Amniotic epithelial cell (primary cell): ENCODE measurements at regions not wholly inside any gene's neighbourhood (a gene's known extent, or its start where the extent isn't known, plus 50 kb on each side); places are given as distances from the start of the nearest gene placed in this dataset.

Experiments
- DNase-seq: peaks from one replicate; pipeline ENCODE4 v3.0.0-alpha.2; 2010; ENCODE audit warnings: low read depth

DNA sequence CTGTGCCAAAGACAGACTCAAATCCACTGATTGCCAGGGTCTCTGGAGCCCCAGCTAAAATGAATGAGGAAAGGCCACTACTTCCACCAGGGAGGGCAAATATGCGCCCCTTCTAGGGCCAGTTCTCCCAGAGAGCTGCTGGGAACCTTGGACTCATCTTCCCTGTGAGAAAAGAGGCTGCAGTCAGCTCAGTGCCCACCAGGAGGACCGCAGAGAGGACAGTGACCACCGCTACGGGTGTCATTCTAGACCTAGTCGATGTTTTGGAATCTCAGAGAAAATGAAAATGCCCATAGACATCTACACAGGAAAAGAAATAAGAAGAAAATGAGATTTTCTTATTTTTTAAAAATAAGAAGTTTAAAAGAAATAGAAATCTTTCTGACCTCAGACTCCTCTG, 235.1 kb downstream of the UQCRFS1 start:
- DNase-seq, result no peak

DNA sequence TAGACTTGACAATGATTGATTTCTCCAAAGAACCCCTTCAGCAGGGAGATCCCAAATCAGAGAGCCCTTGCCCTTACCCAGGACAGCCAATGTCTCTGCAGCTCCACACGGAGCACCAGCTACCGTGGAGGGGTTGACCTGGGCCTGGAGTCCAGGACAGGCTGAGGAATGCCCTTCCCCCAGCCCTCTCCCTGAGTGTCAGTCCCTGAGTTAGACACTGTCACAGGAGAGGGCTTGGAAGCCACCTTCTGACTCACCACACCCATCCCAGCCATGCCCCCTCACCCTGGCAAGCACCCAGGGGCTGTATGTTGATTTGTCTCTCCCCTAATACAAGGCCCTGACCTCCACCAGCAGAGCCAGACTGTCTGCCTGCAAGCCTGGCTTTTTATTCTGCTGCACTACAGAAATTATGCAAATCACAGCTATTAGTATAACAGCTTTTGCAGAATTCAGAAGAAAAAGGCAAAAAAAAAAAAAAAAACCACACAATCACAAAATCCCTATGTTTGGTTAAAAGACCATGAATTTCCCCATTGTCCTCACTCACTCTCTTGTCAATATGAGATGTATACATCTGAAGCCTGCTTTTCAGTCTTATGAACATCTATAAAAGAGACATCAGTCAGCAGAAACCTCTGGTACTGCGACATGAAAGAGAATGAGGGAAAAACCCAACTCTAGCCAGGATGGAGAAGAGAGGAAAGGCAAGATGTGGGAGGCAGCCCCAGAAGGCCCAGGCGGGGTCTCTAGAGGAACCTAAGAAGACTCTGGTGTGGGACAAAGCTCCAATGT, 240.7 kb downstream of the UQCRFS1 start:
- no peak for DNase-seq

DNA sequence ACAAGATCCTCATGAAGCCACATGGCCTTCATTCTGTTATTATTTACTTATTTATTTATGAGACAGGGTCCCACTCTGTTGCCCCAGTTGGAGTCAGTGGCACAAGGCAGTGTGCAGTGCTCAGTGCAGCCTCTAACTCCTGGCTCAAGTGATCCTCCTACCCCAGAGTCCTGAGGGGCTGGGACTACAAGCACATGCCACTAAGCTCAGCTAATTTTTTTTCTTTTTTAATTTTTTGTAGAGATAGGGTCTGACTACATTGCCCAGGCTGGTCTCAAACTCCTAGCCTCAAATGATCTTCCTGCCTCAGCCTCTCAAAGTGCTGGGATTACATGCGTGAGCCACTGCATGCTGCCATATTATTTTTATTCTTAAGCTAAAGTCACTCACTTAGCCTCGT, 241.4 kb downstream of the UQCRFS1 start:
- no peak for DNase-seq

DNA sequence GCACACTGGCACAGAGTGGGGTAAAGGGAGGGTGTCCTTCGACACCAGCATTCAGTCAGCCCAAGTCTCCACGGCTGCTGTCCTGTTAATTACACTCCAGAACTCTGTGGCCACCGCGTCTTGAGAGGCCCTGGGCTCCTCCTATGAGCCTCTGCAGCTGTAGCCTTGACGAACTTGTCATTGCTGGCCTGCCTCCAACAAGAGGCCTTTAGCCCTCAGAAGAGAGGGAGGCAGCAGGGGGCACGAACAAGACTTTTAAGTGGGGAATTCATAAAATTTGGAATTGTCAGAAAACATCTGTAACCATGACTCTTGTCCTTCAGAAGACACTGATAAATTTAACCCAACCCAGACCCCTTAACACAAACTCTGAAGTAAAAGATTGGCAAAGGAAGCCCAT, 241.9 kb downstream of the UQCRFS1 start:
- DNase-seq, result no peak

DNA sequence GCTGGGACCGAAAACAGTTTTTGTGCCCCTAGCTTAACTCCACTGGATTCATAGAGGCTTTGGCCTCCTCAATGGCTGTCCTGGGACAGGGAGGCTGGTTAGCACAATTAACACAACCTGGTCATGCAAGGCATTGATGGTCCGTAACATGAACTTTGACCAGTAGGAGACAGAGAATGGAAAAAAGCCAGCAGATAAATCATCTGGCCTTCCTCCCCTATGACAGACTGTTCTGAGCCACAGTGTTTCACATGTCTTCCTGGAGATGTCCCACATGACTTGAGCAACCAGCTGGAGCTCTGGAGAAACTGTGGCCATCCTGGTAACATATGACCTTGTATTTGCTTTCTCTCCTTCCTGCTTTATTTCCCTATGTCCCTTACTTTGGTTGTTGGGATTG, 244.2 kb downstream of the UQCRFS1 start:
- DNase-seq, result no peak

DNA sequence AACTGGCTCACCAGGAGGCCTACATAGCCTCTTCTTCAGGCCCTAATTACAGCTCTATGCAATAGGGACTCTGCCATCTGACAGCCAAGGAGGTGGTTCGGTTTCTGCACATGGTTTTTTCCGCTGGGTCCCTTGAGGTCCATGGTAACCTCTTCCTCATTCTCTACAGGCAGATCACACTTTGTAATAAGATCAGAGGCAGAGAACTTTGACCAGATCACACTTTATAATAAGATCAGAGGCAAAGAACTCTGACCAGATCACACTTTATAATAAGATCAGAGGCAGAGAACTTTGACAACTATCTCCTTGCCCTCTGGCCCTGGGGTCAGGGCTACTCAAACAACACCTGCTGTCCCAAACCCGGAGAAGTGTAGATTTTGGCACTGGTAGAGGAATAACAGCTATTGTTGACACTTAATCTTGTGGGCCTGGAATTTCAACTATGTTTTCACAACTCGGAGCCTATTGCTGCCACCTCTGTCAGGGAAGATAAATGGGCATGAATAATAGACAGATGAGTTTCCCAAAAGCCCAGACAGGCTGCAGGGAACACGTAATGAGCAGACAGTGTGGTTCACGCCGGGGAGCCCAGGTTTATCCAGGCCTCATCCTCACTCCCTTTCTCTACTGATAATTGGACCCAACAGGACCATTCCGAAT, 246.1 kb downstream of the UQCRFS1 start:
- DNase-seq, result no peak

DNA sequence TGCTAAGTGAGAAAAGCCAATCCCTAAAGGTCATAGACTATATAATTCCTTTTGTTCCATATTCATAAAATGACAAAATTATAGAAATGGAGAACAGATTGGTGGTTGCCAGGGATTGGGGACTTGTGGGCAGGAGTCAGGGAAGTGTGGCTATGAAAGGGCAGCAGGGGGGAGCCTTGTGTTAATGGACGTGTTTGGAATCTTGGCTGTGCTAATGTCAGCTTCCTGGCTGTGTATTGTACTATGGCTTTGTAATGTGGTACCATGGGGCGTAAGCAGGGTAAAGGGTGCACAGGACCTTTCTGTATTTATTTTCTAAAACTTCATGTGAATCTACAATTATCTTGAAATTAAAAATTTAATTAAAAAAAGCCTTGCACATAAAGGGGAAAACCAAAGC, 248.5 kb downstream of the UQCRFS1 start:
- DNase-seq, result no peak

DNA sequence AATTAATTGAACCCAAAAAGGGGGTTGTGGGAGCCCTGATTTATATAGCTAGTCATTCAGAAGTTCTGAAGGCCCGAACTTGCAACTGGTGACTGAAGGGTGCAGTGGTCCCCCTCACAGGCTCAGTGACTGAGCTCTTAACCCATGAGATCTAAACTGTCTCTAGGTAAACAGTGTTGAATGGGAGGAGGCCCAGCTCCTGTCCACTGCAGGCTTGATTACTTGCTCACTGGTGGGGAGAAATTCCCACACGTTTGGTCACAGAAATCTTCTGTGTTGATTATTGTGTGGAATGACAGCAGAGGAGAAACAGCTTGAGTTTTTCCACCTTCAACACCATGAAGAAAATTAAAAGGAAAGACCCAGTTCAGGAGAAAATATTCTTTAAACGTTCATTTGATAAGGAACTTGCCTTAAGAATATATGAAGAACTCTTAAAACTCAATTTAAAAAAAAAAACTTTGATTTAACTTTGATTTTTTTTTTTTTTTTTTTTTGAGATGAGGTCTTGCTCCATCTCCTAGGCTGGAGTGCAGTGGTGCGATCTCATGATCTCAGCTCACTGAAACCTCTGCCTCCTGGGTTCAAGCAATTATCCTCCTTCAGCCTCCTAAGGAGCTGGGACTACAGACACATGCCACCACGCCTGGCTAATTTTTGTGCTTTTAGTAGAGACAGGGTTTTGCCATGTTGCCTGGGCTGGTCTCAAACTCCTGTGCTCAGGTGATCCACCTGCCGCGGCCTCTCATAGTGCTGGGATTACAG, 249.3 kb downstream of the UQCRFS1 start:
- DNase-seq, result no peak

DNA sequence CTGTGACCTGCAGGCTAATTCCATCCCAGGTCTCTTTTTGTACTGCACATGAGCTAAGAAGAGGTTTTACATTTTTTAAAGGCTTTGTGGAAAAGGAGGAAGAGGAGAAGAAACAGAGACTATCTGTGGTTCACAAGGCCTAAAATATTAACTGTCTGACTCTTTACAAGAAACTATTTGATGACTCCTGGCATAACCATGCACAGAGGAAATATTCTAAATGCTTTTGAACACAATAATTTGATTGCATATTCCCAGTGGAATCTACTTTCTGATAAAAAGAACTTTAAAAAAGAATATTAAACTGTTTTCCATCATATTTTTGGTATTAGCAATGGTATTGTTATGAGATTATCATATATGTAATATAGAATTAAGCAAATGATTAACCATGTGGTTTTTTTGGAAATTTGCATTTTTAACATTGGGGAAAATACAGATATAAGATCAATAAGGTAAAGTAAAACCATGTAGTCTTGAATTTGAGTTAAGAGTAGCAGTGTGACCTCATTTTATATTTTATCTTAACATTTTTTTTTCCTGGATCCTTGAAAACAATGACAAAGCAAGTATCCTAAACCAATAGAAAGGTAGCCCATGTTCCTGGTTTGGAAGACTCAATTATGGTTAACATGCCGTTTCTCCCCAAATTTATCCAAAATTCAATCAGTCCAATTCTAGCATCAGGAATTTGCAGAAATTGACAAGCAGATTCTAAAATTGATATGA, 251.0 kb downstream of the UQCRFS1 start:
- DNase-seq, result peak; percentile 33

DNA sequence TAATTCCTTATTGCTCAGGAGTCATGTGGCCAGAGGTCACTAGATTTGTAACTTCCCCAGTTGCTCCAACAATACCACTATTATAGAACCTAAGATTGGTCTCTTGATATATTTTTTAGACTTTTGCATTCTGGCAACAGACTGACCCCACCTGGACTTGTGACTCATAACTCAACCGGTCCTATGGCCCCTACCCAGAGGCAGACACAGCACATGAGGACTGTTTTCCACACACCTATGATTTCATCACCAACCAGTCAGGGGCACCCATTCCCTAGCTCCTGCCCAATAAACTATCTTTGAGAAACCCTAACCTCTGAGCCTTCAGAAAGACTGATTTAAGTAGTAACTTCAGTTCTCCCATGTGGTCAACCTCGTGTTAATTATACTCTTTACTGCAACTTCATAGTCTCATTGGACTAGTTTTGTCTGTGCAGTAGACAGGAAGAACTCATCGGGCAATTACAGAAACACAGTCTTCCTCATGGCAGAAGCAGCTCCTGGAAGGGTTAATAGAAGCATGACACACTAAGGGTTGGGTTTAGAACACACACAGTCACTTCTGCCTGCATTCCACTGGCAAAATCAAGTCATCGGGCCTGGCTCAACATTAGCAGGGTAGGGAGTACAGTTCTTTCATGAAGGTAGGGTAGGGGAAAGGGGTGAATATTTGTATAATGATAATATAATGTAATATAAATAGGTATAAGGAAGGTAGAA, 251.8 kb downstream of the UQCRFS1 start:
- DNase-seq, result peak; percentile 9

DNA sequence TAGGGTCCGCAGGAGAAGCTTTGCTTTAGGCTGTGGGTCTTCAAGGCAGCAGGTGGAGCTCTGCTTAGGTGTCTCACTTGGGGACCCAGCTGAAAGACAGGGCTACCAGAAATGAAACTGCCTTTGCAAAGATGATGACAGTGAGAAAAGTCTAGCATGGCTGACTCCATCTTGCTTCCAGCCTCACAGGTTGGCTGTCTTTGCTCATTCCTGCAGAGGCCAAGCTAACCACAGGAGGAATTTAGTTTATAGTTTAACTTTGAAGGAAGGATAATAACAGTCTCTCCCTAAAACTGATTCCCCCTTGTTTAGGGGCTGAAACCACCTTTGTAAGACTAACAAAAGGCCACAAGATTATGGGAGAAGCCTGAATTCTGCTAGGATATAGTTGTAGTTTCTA, 252.4 kb downstream of the UQCRFS1 start:
- DNase-seq, result no peak

DNA sequence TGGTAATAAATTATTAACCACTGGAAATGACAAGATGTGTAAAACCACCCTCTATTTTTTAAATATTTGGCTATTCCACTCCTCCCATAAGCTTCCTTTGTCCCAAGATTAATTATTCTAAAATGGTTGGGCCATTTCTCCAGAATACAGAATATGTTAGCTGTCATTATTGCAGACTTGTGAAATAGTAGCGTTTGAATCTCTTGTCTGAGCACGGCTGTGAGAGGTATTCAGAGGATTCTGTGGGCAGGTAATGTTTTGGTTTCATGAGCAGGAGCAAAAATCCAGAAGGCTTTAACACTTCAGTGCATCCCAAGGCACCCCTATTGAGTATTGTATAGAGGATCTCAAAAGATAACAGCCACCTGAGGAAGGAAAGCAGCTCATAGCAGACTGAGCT, 256.0 kb downstream of the UQCRFS1 start:
- DNase-seq, result no peak

DNA sequence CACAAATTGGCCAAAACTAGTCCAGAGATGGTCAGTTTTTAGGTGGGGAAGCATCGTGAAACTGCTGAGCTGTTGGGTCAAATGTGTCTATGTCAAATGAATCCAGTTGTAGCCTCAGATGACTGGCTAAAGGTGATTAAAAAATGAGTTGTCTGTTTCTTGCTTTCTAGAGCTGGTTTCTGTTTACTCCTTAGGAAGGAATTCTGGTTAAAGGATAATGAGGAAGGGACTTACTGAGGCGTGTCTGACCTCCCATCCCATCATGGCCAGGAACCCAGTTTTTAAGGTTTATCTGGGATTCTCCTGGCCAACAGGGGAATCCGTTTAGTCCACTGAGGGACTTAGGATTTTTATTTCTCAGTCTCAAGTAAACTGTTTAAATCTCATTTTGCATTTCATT, 256.5 kb downstream of the UQCRFS1 start:
- no peak for DNase-seq

DNA sequence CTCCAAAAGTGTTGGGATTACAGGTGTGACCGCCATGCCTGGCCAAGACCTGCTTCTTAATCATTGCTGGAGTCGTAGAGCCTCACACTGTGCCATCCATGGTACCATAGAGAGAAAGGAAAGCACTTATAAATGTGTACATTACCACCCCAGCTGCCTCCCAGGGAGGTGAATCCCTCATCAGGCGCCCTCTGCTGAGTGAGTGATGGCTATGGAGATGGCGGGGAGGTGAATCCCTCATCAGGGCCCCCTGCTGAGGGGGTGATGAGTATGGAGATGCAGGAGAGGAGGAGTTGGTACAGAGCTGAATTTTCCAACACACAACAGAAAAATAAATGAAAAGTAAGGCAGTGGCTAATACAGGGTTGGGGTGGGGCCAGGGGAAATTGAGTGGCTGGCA, 263.4 kb downstream of the UQCRFS1 start:
- DNase-seq, result no peak

DNA sequence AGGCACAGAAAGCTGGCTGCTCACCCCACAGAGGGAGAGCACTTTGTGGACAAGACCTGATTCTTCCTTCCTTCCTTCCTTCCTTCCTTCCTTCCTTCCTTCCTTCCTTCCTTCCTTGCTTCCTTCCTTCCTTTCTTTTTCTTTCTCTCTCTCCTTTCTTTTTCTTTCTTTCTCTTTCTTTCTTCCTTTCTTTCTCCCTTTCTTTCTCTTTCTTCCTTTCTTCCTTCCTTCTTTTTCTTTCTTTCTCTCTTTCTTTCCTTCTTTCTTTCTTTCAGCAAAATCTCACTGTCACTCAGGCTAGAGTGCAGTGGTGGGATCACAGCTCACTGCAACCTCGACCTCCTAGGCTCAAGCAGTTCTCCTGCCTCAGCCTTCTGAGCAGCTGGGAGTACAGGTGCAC, 263.9 kb downstream of the UQCRFS1 start:
- no peak for DNase-seq

DNA sequence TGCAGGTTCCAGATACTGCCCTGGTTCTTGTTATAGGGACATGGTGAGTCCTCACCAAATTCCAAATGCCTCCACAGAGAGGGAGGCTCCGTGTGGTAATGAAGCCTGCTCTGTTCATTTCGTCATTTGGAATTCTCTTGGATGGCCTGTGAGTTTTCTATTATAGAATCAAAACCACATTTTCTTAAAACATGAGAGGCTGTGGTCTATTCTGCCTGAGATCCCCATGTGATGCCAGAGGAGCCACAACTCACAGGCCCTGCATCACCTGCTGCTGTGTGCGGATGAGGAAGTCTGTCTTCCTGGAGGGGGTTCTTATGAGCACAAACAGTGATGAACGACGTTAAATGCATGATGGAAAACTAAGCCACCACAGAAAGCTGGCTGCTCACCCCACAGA, 264.4 kb downstream of the UQCRFS1 start:
- DNase-seq, result no peak

DNA sequence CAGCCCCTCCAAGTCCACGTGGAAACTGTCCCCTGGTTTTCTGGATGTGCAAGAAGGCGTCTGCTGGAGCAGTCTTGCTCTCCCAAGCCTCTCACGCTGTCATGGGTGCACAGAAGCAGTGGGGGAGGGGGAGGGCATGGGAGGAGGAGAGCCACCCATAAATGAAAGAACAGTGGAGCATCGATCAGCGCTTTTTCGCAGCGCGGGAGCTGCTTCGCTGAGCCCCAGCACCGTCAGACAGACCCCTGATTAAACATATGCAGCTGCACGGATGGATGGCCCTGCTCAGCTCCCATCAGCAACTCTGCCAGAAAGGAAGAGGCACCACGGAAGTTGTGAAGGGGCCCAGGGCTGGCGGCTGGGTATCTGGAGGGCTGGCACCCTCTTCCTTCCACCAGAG, 264.9 kb downstream of the UQCRFS1 start:
- DNase-seq, result no peak

DNA sequence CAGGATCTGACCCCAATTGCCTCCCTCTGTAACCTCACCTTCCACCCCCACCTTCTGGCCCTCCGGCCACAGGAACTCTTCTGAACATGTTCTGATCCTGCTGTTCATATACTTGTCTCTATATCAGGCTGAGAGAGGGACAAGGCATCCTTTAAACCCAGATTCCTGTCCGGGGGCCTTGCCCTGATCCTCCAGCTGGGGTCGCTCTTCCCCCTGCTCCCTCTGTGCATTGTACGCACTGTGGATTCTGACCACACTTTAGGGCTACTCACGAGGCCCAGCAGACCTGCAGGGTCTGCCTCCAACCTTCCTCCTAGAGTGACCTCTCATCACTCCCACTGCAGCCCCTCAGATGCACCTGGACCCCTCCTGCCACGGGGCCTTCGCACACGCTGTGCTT, 269.3 kb downstream of the UQCRFS1 start:
- no peak for DNase-seq

DNA sequence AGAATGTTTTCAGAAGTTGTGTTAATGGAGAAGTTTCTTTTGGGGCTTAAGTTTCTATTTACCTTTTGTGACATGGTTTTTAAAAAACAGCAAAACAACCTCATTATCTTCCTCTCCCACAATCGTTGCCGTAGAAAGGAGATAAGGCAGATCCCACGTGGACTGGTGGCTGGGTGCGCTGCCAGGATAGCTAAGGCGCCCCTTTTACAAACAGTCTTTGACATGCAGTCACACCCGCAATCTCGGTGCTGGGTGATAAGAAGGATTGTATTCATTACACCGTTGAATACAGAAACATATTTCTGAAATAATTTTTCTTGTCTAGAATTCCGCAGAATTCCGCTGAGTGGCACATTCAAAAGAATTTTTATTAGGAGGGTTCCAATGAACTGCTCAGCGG, 271.1 kb downstream of the UQCRFS1 start:
- no peak for DNase-seq

DNA sequence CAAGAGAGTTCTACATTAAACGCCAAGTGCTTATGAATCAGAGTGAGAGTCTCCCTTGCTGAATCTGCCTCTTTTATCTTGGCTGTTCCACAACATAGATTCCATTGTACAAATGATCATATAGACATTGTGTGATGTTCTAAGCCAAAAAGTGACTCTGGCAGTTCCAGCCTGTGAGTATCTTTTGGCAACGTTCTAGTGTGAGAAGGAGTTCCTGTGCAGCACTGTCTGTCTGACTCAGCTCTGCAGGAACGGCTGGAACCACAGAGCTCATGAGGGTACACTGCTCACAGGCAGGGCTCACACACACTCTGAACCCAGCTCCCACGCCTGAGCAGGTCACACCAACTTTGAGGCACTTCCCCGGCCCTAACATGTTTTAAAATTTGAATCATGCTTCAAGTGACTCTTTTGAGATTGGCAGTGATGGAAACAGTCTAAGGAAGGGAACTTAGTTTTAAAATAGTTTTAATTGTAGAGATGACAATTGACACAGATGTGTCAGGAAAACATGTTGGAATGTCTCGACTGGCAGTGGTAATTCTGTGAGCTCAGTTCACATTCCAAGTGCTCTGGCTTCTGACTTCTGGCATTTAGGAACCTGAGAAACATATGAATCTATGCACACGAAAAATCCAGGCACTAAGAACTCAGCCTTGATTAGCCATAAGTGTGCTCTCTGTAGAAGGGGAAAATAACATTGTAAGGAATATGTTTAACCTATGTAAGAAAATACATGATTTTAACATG, 272.0 kb downstream of the UQCRFS1 start:
- peak; percentile 9 for DNase-seq

DNA sequence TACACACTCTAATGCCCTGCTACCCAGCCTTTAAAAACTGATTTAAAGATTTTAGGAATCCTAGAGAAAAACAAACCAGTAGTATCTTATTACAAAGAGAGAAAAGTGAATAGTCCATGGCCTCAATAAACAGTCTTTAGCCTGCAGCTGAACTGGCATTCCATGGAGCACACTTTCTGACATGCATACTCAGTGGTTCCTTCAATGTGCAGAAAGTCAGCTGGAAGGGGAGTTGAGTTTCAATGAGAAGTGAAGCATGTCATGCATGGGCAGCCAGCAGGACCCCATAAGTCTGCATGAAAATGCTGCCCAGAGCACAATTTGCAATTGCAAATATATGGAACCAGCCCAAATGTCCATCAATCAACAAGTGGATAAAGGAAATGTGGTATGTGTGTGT, 273.7 kb downstream of the UQCRFS1 start:
- DNase-seq, result no peak
